ENCODE measurements at regions not wholly inside any gene's neighbourhood (a gene's known extent, or its start where the extent isn't known, plus 50 kb on each side); places are given as distances from the start of the nearest gene placed in this dataset.

- DNase-seq (ENCODE audit: low read depth): no peak
Measured at GRCh38 chr1:87820668-87821334, 492.1 kb downstream of the LMO4 start.

- no peak for DNase-seq (ENCODE audit: low read depth)
Measured at GRCh38 chr1:87821335-87821697, 492.6 kb downstream of the LMO4 start.

GRCh38 chr1:87826681-87827251 is 498.1 kb downstream of the LMO4 start:
- no peak for DNase-seq (ENCODE audit: low read depth)

- no peak for DNase-seq (ENCODE audit: low read depth)
Measured at GRCh38 chr1:87829360-87829759, 500.7 kb downstream of the LMO4 start.

GRCh38 chr1:87830432-87830978 is 501.8 kb downstream of the LMO4 start:
- DNase-seq (ENCODE audit: low read depth): no peak

GRCh38 chr1:87833166-87833565 is 504.5 kb downstream of the LMO4 start:
- DNase-seq (ENCODE audit: low read depth): no peak

GRCh38 chr1:87834151-87834550 is 505.5 kb downstream of the LMO4 start:
- DNase-seq (ENCODE audit: low read depth): no peak

- no peak for DNase-seq (ENCODE audit: low read depth)
Measured at GRCh38 chr1:87834941-87835340, 506.3 kb downstream of the LMO4 start.

- DNase-seq (ENCODE audit: low read depth): no peak
Measured at GRCh38 chr1:87840767-87841166, 512.1 kb downstream of the LMO4 start.

GRCh38 chr1:87841332-87841731 is 512.7 kb downstream of the LMO4 start:
- DNase-seq (ENCODE audit: low read depth): no peak

- no peak for DNase-seq (ENCODE audit: low read depth)
Measured at GRCh38 chr1:87842156-87842555, 513.5 kb downstream of the LMO4 start.

GRCh38 chr1:87844251-87844650 is 515.6 kb downstream of the LMO4 start:
- DNase-seq (ENCODE audit: low read depth): no peak

GRCh38 chr1:87851490-87851889 is 522.8 kb downstream of the LMO4 start:
- no peak for DNase-seq (ENCODE audit: low read depth)

GRCh38 chr1:87852410-87853161 is 523.9 kb downstream of the LMO4 start:
- no peak for DNase-seq (ENCODE audit: low read depth)

GRCh38 chr1:87853576-87854351 is 525.1 kb downstream of the LMO4 start:
- DNase-seq (ENCODE audit: low read depth): no peak

- no peak for DNase-seq (ENCODE audit: low read depth)
Measured at GRCh38 chr1:87863317-87863716, 534.6 kb downstream of the LMO4 start.

- DNase-seq (ENCODE audit: low read depth): no peak
Measured at GRCh38 chr1:87864676-87865075, 536.0 kb downstream of the LMO4 start.

GRCh38 chr1:87866416-87866815 is 537.7 kb downstream of the LMO4 start:
- DNase-seq (ENCODE audit: low read depth): no peak

- no peak for DNase-seq (ENCODE audit: low read depth)
Measured at GRCh38 chr1:87867626-87868025, 538.9 kb downstream of the LMO4 start.

- no peak for DNase-seq (ENCODE audit: low read depth)
Measured at GRCh38 chr1:87869567-87869966, 540.9 kb downstream of the LMO4 start.

- no peak for DNase-seq (ENCODE audit: low read depth)
Measured at GRCh38 chr1:87872189-87872588, 543.5 kb downstream of the LMO4 start.

GRCh38 chr1:87872692-87873091 is 544.0 kb downstream of the LMO4 start:
- DNase-seq (ENCODE audit: low read depth): no peak

All from activated T-cell treated with anti-CD3 and anti-CD28 coated beads for 24 hours (primary cell).